IPS-18c (cell line): ENCODE measurements at regions not wholly inside any gene's neighbourhood (a gene's known extent, or its start where the extent isn't known, plus 50 kb on each side); places are given as distances from the start of the nearest gene placed in this dataset.
"Not testable (repeated sequence)": the region's sequence is repeated elsewhere in the genome, so short reads cannot be mapped to it uniquely, and the experiment has no call there.

Experiments used
- H3K4me3 ChIP-seq: 2 replicates; pipeline ENCODE4 v1.7.0; 2013; ENCODE audit warnings: low read depth, mild to moderate bottlenecking, low read length, moderate library complexity; ENCODE audit not compliant: insufficient read depth
- H3K9me3 ChIP-seq: one replicate; pipeline ENCODE4 v1.6.1; 2013; ENCODE audit warnings: mild to moderate bottlenecking, low read length, moderate library complexity; ENCODE audit not compliant: control insufficient read depth, insufficient read depth

- no peaks in the 10 kb centered on the region for H3K9me3 ChIP-seq
- H3K4me3 ChIP-seq: no peak overlapping the region
These were observed 114.5 kb upstream of the TANK start for GRCh38 chr2:161045726-161046125.

GRCh38 chr2:161046876-161047275 is 113.4 kb upstream of the TANK start:
- Histone ChIP-seq H3K9me3 (no peaks in the 10 kb centered on the region), H3K4me3 (no peak overlapping the region)

GRCh38 chr2:161048317-161048716 is 111.9 kb upstream of the TANK start:
- Histone ChIP-seq H3K4me3 (no peak overlapping the region), H3K9me3 (no peaks in the 10 kb centered on the region)

GRCh38 chr2:161049559-161049958 is 110.7 kb upstream of the TANK start:
- H3K9me3 ChIP-seq: no peaks in the 10 kb centered on the region

DNA sequence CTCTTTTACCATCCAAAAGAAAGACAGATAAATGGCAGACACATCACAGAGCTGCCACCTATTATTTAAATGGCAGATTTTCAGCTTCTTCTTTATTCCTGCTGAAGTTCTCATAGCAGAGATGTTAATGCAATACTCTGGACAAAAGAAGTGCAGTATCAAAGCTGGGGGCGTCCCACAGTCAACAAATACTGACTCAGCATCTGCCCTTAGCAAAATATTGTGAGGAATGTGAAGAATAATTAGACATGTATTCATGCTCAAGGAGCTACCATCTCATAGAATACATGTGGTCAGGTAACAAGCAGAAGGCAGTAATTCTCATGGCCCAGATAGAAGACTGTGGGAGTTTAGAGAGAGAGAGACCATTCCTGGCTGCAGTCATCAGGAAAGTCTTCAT is 108.0 kb upstream of the TANK start:
- Histone ChIP-seq H3K4me3 (no peak overlapping the region), H3K9me3 (no peaks in the 10 kb centered on the region)

More at GRCh38 chr2:161049559-161049958, 110.7 kb upstream of the TANK start:
- no peak overlapping the region for H3K4me3 ChIP-seq

- Histone ChIP-seq H3K9me3 (no peaks in the 10 kb centered on the region), H3K4me3 (no peak overlapping the region)
These were observed 104.9 kb upstream of the TANK start for GRCh38 chr2:161055289-161055688.

GRCh38 chr2:161059388-161059787 is 100.8 kb upstream of the TANK start:
- Histone ChIP-seq H3K4me3 (no peak overlapping the region), H3K9me3 (no peaks in the 10 kb centered on the region)

DNA sequence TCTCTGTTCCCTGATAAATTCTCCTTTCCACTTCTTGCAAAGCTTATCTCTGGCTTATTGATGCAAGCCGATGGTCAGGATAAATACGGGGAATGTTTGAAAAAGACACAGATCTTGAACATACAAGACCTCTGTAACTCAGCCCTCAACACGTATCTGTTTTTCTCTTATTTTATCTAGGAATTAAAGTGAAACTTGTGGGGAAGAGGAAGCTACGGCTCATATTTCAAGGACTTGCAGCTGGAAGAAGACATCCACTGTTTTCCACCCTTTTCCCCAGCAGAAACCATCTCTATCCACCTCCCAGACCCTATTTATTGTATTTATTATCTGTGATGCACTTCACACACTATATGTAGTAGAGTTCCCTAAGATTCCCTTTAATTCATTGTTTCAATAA is 98.4 kb upstream of the TANK start:
- H3K4me3 ChIP-seq: no peak overlapping the region
- H3K9me3 ChIP-seq: no peaks in the 10 kb centered on the region

- H3K4me3 ChIP-seq: no peak overlapping the region
- no peaks in the 10 kb centered on the region for H3K9me3 ChIP-seq
These were observed 96.9 kb upstream of the TANK start for GRCh38 chr2:161063157-161063945.

GRCh38 chr2:161063946-161064306 is 96.3 kb upstream of the TANK start:
- Histone ChIP-seq H3K9me3 (no peaks in the 10 kb centered on the region), H3K4me3 (no peak overlapping the region)

- Histone ChIP-seq H3K9me3 (no peaks in the 10 kb centered on the region), H3K4me3 (no peak overlapping the region)
These were observed 92.3 kb upstream of the TANK start for GRCh38 chr2:161067846-161068350.

GRCh38 chr2:161068670-161069069 is 91.6 kb upstream of the TANK start:
- H3K4me3 ChIP-seq: no peak overlapping the region
- no peaks in the 10 kb centered on the region for H3K9me3 ChIP-seq

GRCh38 chr2:161070693-161071479 is 89.3 kb upstream of the TANK start:
- H3K9me3 ChIP-seq: no peaks in the 10 kb centered on the region
- H3K4me3 ChIP-seq: no peak overlapping the region

- not testable (repeated sequence) for H3K9me3 ChIP-seq, H3K4me3 ChIP-seq
These were observed 87.8 kb upstream of the TANK start for GRCh38 chr2:161072436-161072835.

DNA sequence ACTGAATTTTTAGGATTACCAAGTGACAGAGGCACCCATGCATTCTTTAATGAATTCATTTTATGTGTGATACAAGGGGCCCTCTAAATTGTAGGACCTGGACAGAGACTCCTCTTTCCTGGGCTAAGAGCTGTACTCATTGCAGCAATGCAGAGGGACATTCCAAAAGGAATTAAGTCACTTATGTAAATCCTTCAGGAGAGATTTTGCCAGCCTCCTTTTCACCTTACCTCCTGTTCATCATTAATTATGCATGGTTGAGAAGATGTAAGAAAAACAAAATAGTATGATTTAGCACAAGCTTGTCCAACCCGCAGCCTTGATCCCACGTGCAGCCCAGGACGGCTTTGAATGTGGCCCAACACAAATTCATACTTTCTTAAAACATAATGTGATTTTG is 84.5 kb upstream of the TANK start:
- Histone ChIP-seq H3K9me3 (no peaks in the 10 kb centered on the region), H3K4me3 (no peak overlapping the region)

DNA sequence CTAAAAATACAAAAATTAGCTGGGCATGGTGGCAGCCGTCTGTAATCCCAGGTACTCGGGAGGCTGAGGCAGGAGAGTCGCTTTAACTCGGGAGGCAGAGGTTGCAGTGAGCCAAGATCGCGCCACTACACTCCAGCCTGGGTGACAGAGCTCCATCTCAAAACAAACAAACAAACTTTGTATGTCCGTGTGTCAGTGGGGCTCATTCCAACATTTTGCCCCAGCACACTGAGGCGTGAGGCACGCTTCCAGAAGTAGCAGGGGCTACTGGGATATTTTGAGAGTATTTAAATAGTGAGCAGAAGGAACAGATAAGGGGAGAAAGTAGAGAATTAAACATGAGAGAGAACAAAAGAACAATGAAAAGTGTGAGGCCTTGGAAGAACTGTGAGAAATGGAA is 83.3 kb upstream of the TANK start:
- Histone ChIP-seq H3K4me3 (no peak overlapping the region), H3K9me3 (no peaks in the 10 kb centered on the region)

DNA sequence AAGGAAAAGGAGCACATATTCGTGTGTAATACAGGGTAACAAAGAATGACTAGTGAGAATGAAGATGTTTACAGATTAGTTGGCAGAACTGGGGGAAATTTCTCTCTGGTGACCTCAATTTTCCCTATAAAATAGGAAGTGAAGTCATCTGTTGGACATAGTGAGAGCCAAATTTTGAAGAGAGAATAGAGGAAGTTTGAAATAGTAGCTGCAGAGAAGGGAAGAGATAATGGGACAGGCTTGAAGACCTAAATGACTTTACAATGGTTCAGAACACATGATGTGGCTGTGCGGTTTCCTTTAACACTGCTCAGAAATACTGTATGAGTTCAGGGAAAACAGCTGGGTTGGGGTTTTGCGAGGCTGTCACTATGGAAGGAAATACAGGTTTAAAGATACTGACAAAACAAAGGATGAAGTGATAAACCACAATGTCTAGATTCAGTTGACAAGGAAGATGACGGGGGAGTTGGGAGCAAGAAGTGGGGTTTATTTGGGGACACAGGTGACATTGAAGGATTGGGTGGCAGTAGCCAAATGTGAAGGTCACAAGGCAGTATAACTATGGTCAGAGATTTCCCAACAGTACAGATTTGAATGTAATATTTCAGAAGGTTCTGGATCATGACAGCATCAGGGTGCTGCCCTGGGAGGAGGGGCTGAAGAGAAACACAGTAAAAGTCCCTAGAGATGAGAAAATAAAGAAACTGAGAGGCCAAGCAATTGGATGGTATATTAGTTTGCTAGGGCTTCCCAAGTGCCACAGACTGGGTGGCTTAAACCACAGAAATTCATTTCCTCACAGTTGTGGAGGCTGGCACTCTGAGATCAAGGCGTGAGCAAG is 82.6 kb upstream of the TANK start:
- Histone ChIP-seq H3K4me3 (no peak overlapping the region), H3K9me3 (no peaks in the 10 kb centered on the region)

DNA sequence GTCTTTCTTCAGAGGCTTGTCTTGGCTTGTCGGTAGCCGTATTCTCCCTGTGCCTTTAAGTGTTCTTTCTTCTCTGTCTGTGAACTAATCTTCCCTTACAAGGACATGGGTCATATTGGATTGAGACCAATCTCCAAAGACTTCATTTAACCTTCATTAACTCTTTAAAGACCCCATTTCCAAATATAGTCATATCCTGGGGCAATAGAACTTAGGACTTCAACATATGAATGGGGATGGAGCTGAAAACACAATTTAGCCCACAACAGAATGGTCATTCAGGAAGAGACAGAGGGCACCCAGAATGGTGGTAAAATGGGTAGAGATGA is 82.1 kb upstream of the TANK start:
- Histone ChIP-seq H3K9me3 (no peaks in the 10 kb centered on the region), H3K4me3 (no peak overlapping the region)
